Endothelial cell of umbilical vein (primary cell): ENCODE measurements at regions not wholly inside any gene's neighbourhood (a gene's known extent, or its start where the extent isn't known, plus 50 kb on each side); places are given as distances from the start of the nearest gene placed in this dataset.

ENCODE experiments used
- BruUV-seq: library from RNA; stranded (reverse); fragments of 400-500 nt; replicated peaks from 2 replicates; lab custom pipeline; 2021; lab: Mats Ljungman, UMichigan
- CTCF ChIA-PET: fragments of 300-600, 350-600 bp; sonication (Branson Sonifier 250); formaldehyde crosslinking; loops from one replicate; lab custom pipeline; 2021; ENCODE audit warnings: antibody characterized with exemption, inconsistent platforms; lab: Charles Lee
- POLR2A ChIA-PET: fragments of 300-600, 350-600 bp; sonication (Branson Sonifier 250); formaldehyde crosslinking; loops from one replicate; lab custom pipeline; 2021; ENCODE audit warnings: antibody characterized with exemption, inconsistent platforms; lab: Charles Lee
- DNase-seq: peaks from one replicate; pipeline ENCODE4 v3.0.0-alpha.2; 2011; ENCODE audit warnings: low read depth, low spot score
- FAIRE-seq: peaks from 2 replicates; lab custom pipeline; 2011; peaks lifted over from hg19 to GRCh38; lab: Jason Lieb, UNC
- H2AFZ ChIP-seq: 2 replicates; pipeline ENCODE4 v1.6.0; 2012; ENCODE audit warnings: low read depth, low read length, control low read depth, inconsistent platforms
- H3K27ac ChIP-seq: 2 replicates; pipeline ENCODE4 v1.5.1; 2011; ENCODE audit warnings: low read depth, mild to moderate bottlenecking, control low read depth, low read length, moderate library complexity; ENCODE audit not compliant: insufficient read depth
- H3K27me3 ChIP-seq, 2 experiments: 2 replicates each; pipeline versions ENCODE4 v1.6.0 to v1.6.1; 2011; ENCODE audit warnings: low read length in 2 of 2, mixed read lengths in 1 of 2; ENCODE audit not compliant: control insufficient read depth in 2 of 2, insufficient read depth in 2 of 2
- H3K36me3 ChIP-seq, 2 experiments: 2 replicates in 1 of 2; 3 replicates in 1 of 2; pipeline ENCODE4 v1.5.1; 2011; ENCODE audit warnings: low read length in 2 of 2, mild to moderate bottlenecking in 1 of 2, moderate library complexity in 1 of 2; ENCODE audit not compliant: control insufficient read depth in 2 of 2, insufficient read depth in 2 of 2; ENCODE audit errors: extremely low read depth in 1 of 2
- H3K4me1 ChIP-seq: 3 replicates; pipeline ENCODE4 v1.5.1; 2011; ENCODE audit warnings: mild to moderate bottlenecking, low read length; ENCODE audit not compliant: control insufficient read depth, insufficient read depth; ENCODE audit errors: extremely low read depth
- H3K4me2 ChIP-seq: 2 replicates; pipeline ENCODE4 v1.6.1; 2011; ENCODE audit warnings: low read length, control low read depth, mixed read lengths; ENCODE audit not compliant: insufficient read depth
- H3K4me3 ChIP-seq, 3 experiments: fragments of 200-600 bp in 1 of 3; sonication (generic), shearing (Covaris generic) in 1 of 3; replicated peaks in 1 of 3; 2 replicates each; pipeline ENCODE4 v1.5.1; 2011 to 2016; ENCODE audit warnings: control low read depth in 3 of 3, low read length in 3 of 3, mild to moderate bottlenecking in 2 of 3, inconsistent platforms in 1 of 3, low read depth in 1 of 3, moderate library complexity in 1 of 3; ENCODE audit not compliant: insufficient read depth in 1 of 3
- H3K79me2 ChIP-seq: 2 replicates; pipeline ENCODE4 v1.6.0; 2012; ENCODE audit warnings: low read length, inconsistent platforms; ENCODE audit not compliant: control insufficient read depth, insufficient read depth
- H3K9ac ChIP-seq: replicated peaks from 2 replicates; pipeline ENCODE3; 2011; ENCODE audit warnings: low read length, control low read depth; ENCODE audit not compliant: insufficient read depth; ENCODE audit errors: extremely low read depth
- H3K9me1 ChIP-seq: replicated peaks from 3 replicates; pipeline ENCODE4 v1.6.0; 2011; ENCODE audit warnings: mild to moderate bottlenecking, low read length; ENCODE audit not compliant: control insufficient read depth, insufficient read depth; ENCODE audit errors: extremely low read depth
- H3K9me3 ChIP-seq: replicated peaks from 2 replicates; pipeline ENCODE4 v1.5.1; 2012; ENCODE audit warnings: low read length, inconsistent platforms; ENCODE audit not compliant: control insufficient read depth, insufficient read depth
- H4K20me1 ChIP-seq: replicated peaks from 2 replicates; pipeline ENCODE3; 2011; ENCODE audit warnings: mild to moderate bottlenecking, low read length; ENCODE audit not compliant: control insufficient read depth, insufficient read depth; ENCODE audit errors: extremely low read depth
- EZH2 ChIP-seq: IDR thresholded peaks from 2 replicates; pipeline ENCODE4 v1.6.1; 2012; ENCODE audit warnings: borderline replicate concordance, low read depth, mild to moderate bottlenecking, moderate library complexity, low read length, inconsistent platforms; ENCODE audit not compliant: severe bottlenecking
- FOS ChIP-seq: IDR thresholded peaks from 2 replicates; pipeline ENCODE4 v1.6.1; 2011; ENCODE audit warnings: mild to moderate bottlenecking, low read length, moderate library complexity, borderline replicate concordance; ENCODE audit not compliant: insufficient read depth
- GATA2 ChIP-seq: IDR thresholded peaks from 2 replicates; pipeline ENCODE4 v1.7.0; 2011; ENCODE audit warnings: low read depth, mild to moderate bottlenecking, moderate library complexity, mixed read lengths, low read length; ENCODE audit not compliant: insufficient read length, insufficient read depth
- JUN ChIP-seq: IDR thresholded peaks from 2 replicates; pipeline ENCODE4 v1.6.1; 2011; ENCODE audit warnings: borderline replicate concordance, low read depth; ENCODE audit not compliant: insufficient read length, insufficient read depth
- MAX ChIP-seq: IDR thresholded peaks from 2 replicates; pipeline ENCODE4 v1.6.1; 2011; ENCODE audit not compliant: insufficient read depth, insufficient read length
- MYC ChIP-seq: IDR thresholded peaks from one replicate; pipeline ENCODE4 v1.6.1; 2011; ENCODE audit warnings: mild to moderate bottlenecking, low read depth, low read length
- POLR2A ChIP-seq: IDR thresholded peaks from 2 replicates; pipeline ENCODE4 v1.6.1; 2012; ENCODE audit warnings: low read depth, mild to moderate bottlenecking, control low read depth, low read length
- POLR2AphosphoS5 ChIP-seq: IDR thresholded peaks from 2 replicates; pipeline ENCODE4 v1.6.1; 2012; ENCODE audit warnings: low read depth, mild to moderate bottlenecking, control low read depth, low read length, moderate library complexity; ENCODE audit not compliant: insufficient read depth
- dilution Hi-C: fragments of 300-500 bp; cut with MboI; formaldehyde crosslinking; loops from one replicate; pipeline ENCODE4 v1.15.0; 2019; ENCODE audit warnings: low sequenced_read_pairs; ENCODE audit not compliant: extremely low pct_ligation_motif_present
- intact Hi-C: fragments of 100-400 bp; cut with micrococcal nuclease; formaldehyde crosslinking; loops from one replicate; pipeline ENCODE4 v1.10.0; 2022
- TF ChIP-seq, protein P1 (sequence below), 2 donors: IDR thresholded peaks; 1 replicate in 1 of 2; 2 replicates in 1 of 2; pipeline ENCODE4 v1.5.1; 2011; ENCODE audit warnings: low read length in 2 of 2, mild to moderate bottlenecking in 2 of 2, moderate library complexity in 2 of 2, control low read depth in 1 of 2, inconsistent platforms in 1 of 2, low read depth in 1 of 2; ENCODE audit not compliant: insufficient read depth in 1 of 2; ENCODE audit errors: extremely low read depth in 1 of 2

- Histone ChIP-seq H3K9me3 (peaks cover 2% of the 10 kb centered on the region), H3K27ac (no peak overlapping the region), H2AFZ (no peak overlapping the region), H3K36me3 (no peaks in the 10 kb centered on the region), H3K4me2 (no peak overlapping the region), H3K9ac (no peak overlapping the region), H3K27me3 (no peaks in the 10 kb centered on the region), H3K9me1 (no peaks in the 10 kb centered on the region), H3K4me1 (no peaks in the 10 kb centered on the region), H4K20me1 (no peaks in the 10 kb centered on the region), H3K4me3 (no peak overlapping the region), H3K79me2 (no peaks in the 10 kb centered on the region)
- ChIA-PET CTCF (no interaction called here), POLR2A (no interaction called here)
- TF ChIP-seq POLR2A (no peak), MAX (no peak), JUN (no peak), FOS (no peak), MYC (no peak), POLR2AphosphoS5 (no peak), EZH2 (no peak), GATA2 (no peak)
- TF ChIP-seq, protein P1, sequence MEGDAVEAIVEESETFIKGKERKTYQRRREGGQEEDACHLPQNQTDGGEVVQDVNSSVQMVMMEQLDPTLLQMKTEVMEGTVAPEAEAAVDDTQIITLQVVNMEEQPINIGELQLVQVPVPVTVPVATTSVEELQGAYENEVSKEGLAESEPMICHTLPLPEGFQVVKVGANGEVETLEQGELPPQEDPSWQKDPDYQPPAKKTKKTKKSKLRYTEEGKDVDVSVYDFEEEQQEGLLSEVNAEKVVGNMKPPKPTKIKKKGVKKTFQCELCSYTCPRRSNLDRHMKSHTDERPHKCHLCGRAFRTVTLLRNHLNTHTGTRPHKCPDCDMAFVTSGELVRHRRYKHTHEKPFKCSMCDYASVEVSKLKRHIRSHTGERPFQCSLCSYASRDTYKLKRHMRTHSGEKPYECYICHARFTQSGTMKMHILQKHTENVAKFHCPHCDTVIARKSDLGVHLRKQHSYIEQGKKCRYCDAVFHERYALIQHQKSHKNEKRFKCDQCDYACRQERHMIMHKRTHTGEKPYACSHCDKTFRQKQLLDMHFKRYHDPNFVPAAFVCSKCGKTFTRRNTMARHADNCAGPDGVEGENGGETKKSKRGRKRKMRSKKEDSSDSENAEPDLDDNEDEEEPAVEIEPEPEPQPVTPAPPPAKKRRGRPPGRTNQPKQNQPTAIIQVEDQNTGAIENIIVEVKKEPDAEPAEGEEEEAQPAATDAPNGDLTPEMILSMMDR (IDR thresholded peaks at IDR 0.05; ENCODE audit: extremely low read depth in 1 of 2, insufficient read depth in 1 of 2, low read depth in 1 of 2, low read length in 2 of 2), result no peak
- intact Hi-C loops, result no loop called here
- DNase-seq (no peak), FAIRE-seq (no peak)
- dilution Hi-C loops, result no loop called here
- BruUV-seq, result no TSS peak
These were observed 246.6 kb upstream of the LRFN5 start for GRCh38 chr14:41360126-41360525.
